Right cardiac atrium (tissue), 5 donors: ENCODE measurements at regions not wholly inside any gene's neighbourhood (a gene's known extent, or its start where the extent isn't known, plus 50 kb on each side); places are given as distances from the start of the nearest gene placed in this dataset.
A peak's percentile ranks its signal among the peaks of the same experiment; 100 is the strongest.

Source experiments
- ATAC-seq, 2 donors: fragments of 200-7000 bp; cut with Tn5 transposase; one replicate each; pipeline versions ENCODE4 v1.8.0 to v1.9.1; 2020; ENCODE audit warnings: moderate library complexity in 2 of 2, mild to moderate bottlenecking in 1 of 2
- DNase-seq, 3 donors: peaks; one replicate each; pipeline ENCODE4 v3.0.0-alpha.2; 2020
- H3K27ac ChIP-seq: one replicate; pipeline ENCODE4 v1.5.1; 2013; ENCODE audit warnings: mild to moderate bottlenecking, low read length, control low read depth, moderate library complexity
- H3K27me3 ChIP-seq: one replicate; pipeline ENCODE4 v1.6.1; 2013; ENCODE audit not compliant: control insufficient read depth, insufficient read depth
- H3K4me1 ChIP-seq: one replicate; pipeline ENCODE4 v1.6.1; 2013; ENCODE audit warnings: low read length; ENCODE audit not compliant: control insufficient read depth, insufficient read depth
- H3K4me3 ChIP-seq: one replicate; pipeline ENCODE4 v1.5.1; 2013; ENCODE audit warnings: low read length, control low read depth
- H3K9me3 ChIP-seq: one replicate; pipeline ENCODE4 v1.6.1; 2013; ENCODE audit warnings: low read length; ENCODE audit not compliant: control insufficient read depth
- WGBS: extraction: QIAGEN DNeasy Blood & Tissue Kit; methylation state at CpG from one replicate; pipeline ENCODE4 v1.1.7; 2013; 5-methylcytosine and 5-hydroxymethylcytosine counted together
- intact Hi-C, 4 donors: fragments of 100-400 bp; cut with DNase I; formaldehyde crosslinking; loops; one replicate each; pipeline versions ENCODE4 v1.11.0 to v1.14.0; 2022 to 2023
- donor health status: healthy with polysubstance abuse.
- donor health status: DM: no; HTN: yes; CAD: no.
- donor health status: DM: no; HTN: no; CAD: no.
- donor health status: DM: no; HTN: yes; CAD: no; lungs with severe emphysema.
- donor health status: DM: yes; HTN: yes; CAD: no.

DNA sequence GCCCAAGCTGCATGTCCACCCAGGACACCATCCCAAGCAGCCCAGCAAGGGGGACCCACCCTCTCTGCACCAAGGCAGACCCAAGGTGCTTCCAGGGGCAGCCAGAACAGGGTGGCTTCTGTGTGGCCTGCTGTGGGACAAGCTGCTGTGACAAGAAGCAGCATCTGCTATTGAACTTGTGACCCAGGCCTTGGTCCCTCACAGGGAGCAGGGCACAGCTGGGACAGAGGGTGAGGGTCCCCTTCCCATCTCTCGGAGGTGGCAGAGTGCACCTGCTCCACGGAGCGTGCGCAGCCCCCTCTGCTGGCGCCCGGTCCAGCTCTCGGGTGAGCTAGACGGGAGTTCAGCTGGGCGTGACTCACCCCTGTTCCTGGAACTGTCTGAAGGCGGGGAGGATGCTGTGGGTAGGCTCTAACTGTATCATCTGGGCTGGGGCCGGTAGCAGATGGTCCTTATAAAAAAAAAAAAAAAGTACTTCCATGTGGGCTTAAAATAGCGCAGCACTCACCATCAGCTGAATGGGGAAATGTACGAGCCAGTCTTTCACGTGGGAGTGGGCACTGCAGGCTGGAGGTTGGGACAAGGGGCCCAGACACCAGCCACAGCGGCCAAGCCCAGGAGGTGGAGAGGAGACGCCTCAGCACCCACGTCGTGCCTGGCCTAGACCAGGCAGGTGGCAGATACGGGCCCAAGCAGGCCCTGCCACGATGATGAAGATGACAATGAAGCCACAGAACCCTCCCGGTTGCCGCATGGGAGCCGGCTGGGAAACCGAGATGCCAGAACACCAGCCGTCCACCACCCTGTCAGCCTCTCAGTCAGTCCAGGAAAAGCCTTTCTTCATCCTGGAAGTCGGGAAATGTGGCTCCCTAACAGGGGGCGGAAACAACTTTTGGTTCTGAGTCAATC, 136.8 kb upstream of the ID2 start:
- no peaks in the 10 kb centered on the region for H3K27me3 ChIP-seq
- intact Hi-C loops, result loop anchor here in 1 of 4 donors (5.0 kb wide), 1 partner anchor 122 kb away; no protein-coding TSS in a partner anchor
- no peak overlapping the region for H3K27ac ChIP-seq
- H3K9me3 ChIP-seq, result no peaks in the 10 kb centered on the region
- H3K4me1 ChIP-seq, result peaks cover 6% of the 10 kb centered on the region
- peak; percentile 48 to 74 for ATAC-seq
- peak; percentile 65 to 84 (median 83) for DNase-seq
- WGBS, result 57% methylated on average over 27 of the region's 27 CpGs
- H3K4me3 ChIP-seq, result no peak overlapping the region

DNA sequence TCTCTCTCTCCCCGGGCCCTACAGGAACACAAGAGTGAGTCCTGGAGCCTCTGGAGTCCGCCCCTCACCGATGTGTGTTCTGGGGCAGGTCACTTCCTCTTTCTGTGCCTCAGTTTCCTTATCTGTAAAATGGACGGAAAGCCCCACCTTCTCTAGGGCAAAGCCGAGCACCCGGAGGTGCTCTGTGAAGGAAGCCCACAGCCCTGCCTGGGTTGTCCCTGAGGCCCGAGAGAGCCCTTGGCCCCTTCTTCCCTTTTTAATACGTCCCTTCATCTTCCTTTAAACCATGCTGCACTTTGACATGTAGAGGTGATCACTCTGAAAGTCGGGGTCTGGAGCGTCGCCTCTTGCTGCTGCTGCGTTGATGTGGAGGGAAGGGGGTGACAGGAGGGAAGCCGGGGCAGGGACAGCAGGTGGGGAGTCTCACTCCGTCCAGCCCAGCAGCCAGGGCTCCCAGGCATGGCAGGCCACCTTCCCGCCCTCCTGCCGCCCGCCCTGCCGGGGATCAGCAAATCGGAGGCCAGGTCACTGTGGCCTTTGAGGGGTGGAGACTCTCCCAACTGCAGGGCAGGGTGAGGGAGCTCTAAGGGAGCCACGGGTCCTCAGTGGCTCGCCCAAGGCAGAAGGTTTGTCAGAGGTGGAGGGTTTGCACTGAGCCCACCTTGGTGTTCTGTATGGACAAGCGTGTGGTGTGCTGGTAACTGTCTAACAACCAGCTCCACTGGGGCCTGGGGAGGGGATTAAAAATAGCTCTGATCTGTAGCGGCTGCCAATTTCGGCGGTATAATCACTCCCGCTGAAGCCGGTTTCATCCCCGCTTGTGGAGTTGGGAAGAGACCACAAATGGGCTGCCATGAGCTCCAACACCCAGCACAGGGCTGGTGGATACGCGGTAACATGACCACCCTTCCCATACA, 135.9 kb upstream of the ID2 start:
- no peaks in the 10 kb centered on the region for H3K9me3 ChIP-seq
- no peak overlapping the region for H3K27ac ChIP-seq
- intact Hi-C loops, result no loop called here
- no peak overlapping the region for H3K4me3 ChIP-seq
- peak in 1 of 2 donors; percentile 19 for ATAC-seq
- WGBS, result 83% methylated on average over 30 of the region's 30 CpGs
- peaks cover 4% of the 10 kb centered on the region for H3K4me1 ChIP-seq
- DNase-seq, result peak in 1 of 3 donors; percentile 40
- H3K27me3 ChIP-seq, result no peaks in the 10 kb centered on the region

DNA sequence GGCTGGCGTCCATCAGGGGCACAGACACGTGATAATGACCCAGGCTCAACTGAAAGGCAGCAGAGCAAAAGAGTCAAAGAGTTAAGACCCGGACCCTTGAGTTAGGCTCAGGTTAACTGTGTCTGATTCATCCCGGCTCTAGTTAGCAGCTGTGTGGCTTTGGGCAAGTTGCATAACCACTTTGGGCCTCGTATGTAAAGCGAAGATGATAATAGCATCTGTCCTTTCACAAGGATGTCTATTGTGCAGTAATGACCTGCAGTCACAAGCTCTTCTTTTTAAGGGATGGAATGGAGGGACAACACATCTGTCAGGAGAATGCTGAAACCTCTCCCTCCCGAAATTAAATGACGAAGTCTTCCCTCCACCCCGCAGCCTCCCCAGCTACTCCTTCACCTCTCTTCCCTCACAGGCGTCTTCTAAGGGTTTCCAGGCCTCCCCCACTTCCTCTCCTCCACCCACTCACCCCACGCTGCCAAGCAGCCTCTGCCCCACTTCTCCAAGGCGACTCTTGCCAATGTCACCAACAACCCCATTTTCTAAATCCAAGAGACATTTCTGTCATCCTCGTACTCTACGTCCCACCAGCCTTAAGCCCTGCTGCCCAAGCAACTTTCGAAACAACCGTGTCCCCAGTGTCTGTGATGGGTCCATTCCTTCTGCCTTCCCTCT, 135.1 kb upstream of the ID2 start:
- ATAC-seq (no peak), DNase-seq (no peak)
- Histone ChIP-seq H3K9me3 (no peaks in the 10 kb centered on the region), H3K4me1 (peaks cover 4% of the 10 kb centered on the region), H3K27ac (no peak overlapping the region), H3K27me3 (no peaks in the 10 kb centered on the region), H3K4me3 (no peak overlapping the region)
- WGBS, result 78% methylated on average over 16 of the region's 16 CpGs
- intact Hi-C loops, result no loop called here

DNA sequence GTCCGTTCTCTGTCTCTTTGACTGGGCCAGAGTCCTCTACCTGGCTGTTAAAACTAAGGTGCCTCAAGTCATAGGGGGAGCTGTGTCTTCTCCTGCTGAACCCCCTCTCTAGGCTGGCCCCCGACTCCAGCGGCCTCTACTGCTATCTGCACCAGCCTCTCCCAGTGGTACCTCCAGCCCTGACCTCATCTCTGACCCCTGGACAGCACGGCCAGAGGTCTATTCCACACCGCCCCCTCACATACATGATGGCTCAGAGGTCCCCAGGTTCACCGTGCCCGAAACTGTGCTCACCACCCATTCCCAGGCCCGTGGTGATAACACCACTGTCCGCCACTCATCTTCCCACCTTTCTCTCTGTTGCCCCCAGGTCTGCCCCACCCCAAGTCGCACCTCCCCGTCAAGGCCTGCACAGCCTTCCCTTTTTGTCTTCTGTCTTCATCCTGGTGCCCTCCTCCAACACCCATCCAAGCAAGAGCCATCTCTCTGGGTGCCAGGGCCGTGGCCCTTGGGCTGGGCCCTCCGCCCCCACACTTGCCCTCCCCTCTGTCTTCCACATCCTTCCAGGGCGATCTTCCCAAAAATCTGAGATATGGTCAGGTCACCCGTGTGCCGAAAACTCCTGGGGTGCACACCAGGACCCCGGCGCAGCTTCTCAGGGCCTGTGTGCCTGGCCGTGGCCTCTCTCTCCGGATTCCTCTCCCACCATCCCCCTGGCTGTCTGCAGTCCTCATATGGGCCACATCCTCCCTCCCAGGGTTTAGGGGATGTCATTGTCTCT, 134.4 kb upstream of the ID2 start:
- Histone ChIP-seq H3K9me3 (no peaks in the 10 kb centered on the region), H3K27ac (no peak overlapping the region), H3K4me1 (peaks cover 4% of the 10 kb centered on the region), H3K27me3 (no peaks in the 10 kb centered on the region), H3K4me3 (no peak overlapping the region)
- DNase-seq (no peak), ATAC-seq (no peak)
- intact Hi-C loops, result no loop called here
- 98% methylated on average over 20 of the region's 20 CpGs for WGBS

DNA sequence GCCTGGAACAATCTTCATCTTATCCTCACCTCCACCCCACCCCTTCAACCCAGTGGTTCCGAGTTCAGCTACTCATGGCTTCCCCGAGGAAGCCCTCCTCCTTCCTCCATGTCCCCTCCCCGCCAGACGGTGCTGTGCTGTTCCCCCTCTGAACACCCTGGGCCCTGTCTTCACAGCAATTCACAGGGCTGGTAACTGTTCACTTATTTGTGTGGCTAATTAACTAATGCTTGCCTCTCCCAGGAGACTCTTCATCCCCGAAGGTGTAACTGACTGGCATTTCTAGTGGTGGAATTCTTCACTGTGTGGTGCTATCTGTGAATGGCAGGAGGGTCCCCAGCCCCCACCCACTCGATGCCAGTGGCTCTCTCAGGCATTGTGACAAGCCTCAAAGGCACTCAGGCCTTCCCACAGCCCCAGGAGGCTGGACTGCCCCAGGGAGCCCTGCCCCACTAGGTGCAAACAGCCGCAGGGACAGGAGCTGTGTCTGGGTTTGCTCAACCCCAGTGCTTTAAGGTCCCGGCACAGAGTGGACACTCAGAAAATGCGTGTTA, 133.7 kb upstream of the ID2 start:
- intact Hi-C loops, result no loop called here
- ATAC-seq (no peak), DNase-seq (no peak)
- no peak overlapping the region for H3K27ac ChIP-seq
- no peaks in the 10 kb centered on the region for H3K9me3 ChIP-seq
- H3K4me3 ChIP-seq, result no peak overlapping the region
- 82% methylated on average over 9 of the region's 9 CpGs for WGBS
- peaks cover 4% of the 10 kb centered on the region for H3K4me1 ChIP-seq
- H3K27me3 ChIP-seq, result no peaks in the 10 kb centered on the region

DNA sequence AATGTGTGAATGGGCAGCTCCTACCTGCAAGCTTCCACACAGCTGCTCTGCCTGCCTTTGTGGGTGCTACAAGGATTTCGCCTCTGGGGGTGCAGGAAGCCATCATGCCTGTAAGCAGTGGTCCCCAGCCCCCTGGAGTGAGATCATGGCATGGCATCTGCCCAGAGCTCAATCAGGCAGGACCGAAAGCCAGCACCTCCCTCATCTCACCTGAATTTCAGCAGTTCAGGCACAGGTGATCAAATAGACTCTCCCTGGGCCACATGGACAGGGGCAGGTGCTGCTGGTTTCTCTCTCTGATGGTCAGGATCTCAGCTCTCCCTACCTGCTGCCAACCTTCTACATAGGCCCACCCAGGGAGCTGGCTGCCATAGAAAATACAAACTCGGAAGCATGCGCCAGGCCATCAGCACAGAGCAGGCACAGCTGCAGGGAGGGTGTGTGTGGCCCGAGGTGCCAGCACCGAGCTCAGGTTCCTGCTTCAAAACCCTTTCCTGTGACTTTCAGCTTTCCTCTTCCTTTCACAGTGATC, 133.2 kb upstream of the ID2 start:
- Histone ChIP-seq H3K27me3 (no peaks in the 10 kb centered on the region), H3K27ac (no peak overlapping the region), H3K9me3 (no peaks in the 10 kb centered on the region), H3K4me3 (no peak overlapping the region), H3K4me1 (peaks cover 4% of the 10 kb centered on the region)
- intact Hi-C loops, result no loop called here
- 96% methylated on average over 6 of the region's 6 CpGs for WGBS
- ATAC-seq, result no peak
- DNase-seq, result no peak

DNA sequence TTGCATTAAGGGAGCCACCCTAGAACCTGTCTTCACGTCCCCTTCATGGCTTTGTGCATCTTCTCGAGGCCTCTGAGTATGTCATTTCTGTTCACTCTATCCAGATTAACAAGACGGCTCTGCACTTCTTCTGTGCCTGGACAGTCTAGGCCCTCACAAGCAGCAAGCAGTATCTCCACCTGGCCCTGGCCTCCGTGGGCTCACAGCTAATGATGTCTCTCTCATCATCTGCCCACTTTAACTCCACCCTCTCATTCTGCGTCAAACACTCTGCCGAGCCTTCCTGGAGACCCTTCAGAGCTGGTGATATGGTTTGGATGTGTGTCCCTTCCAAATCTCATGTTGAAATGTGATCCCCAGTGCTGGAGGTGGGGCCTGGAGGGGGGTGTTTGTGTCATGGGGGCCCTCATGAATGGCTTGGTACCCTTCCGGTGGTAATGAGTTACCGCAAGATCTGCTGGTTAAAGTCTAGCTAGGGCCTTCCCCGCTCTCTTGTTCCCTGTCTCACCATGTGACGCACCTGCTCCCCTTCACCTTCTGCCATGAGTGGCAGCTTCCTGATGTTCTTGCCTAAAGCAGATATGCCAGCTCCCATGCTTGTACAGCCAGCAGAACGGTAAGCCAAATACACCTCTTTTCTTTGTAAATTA, 132.5 kb upstream of the ID2 start:
- ATAC-seq, result no peak
- no peaks in the 10 kb centered on the region for H3K27me3 ChIP-seq
- intact Hi-C loops, result no loop called here

DNA sequence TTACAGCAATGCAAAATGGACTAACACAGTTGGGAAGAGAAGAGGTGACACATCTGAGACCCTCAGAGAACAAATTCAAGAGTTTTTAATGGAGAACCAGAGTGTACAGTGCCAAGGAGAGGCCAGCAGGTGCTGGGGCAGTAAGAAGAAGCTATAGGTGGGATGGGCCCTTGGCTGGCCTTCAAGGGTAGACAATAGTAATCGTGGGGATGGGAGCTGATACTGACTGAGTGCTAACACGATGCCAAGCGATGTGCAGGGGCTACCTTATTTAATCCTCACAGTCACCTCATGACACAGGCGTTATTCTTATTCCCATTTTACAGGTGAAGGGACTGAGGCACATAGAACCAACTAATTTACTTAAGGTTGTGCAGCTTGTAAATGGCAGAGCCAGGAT, 131.9 kb upstream of the ID2 start:
- H3K9me3 ChIP-seq, result no peaks in the 10 kb centered on the region
- ATAC-seq, result no peak
- H3K4me1 ChIP-seq, result peaks cover 2% of the 10 kb centered on the region
- DNase-seq, result no peak
- no peaks in the 10 kb centered on the region for H3K27me3 ChIP-seq
- H3K4me3 ChIP-seq, result no peak overlapping the region
- WGBS, result 99% methylated on average over 4 of the region's 4 CpGs
- intact Hi-C loops, result no loop called here
- H3K27ac ChIP-seq, result no peak overlapping the region

More for the DNA sequence above, 132.5 kb upstream of the ID2 start:
- H3K4me3 ChIP-seq, result no peak overlapping the region
- no peaks in the 10 kb centered on the region for H3K9me3 ChIP-seq
- 96% methylated on average over 11 of the region's 11 CpGs for WGBS
- H3K27ac ChIP-seq, result no peak overlapping the region
- no peak for DNase-seq
- H3K4me1 ChIP-seq, result peaks cover 2% of the 10 kb centered on the region

DNA sequence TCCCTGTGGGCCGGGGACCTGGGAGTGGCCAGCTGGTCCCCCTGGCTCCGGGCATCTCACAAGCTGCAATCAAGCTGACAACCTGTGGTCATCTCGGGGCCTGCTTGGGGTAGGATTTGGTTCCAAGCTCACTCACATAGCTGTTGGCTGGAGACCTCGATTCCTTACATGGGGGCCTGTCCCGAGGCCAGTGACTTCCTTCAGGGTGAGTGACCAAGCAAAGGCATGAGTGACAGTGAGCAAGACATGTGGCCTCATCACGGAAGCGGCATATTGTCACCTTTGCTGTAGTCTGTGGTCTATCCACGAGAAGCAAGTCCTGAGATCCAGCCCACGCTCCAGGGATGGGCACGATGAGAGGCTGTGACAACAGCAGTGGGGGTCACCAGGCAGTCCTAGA, 131.4 kb upstream of the ID2 start:
- H3K4me3 ChIP-seq, result no peak overlapping the region
- H3K27ac ChIP-seq, result no peak overlapping the region
- no peaks in the 10 kb centered on the region for H3K9me3 ChIP-seq
- 87% methylated on average over 10 of the region's 10 CpGs for WGBS
- ATAC-seq, result no peak
- no peaks in the 10 kb centered on the region for H3K27me3 ChIP-seq
- H3K4me1 ChIP-seq, result no peaks in the 10 kb centered on the region
- intact Hi-C loops, result no loop called here
- peak in 1 of 3 donors; percentile 36 for DNase-seq
